NT2/D1 (cell line): ENCODE measurements at regions not wholly inside any gene's neighbourhood (a gene's known extent, or its start where the extent isn't known, plus 50 kb on each side); places are given as distances from the start of the nearest gene placed in this dataset.

Experiments
- YY1 ChIP-seq: IDR thresholded peaks from 2 replicates; pipeline ENCODE4 v1.6.1; 2011; ENCODE audit not compliant: insufficient read length, insufficient read depth
- ZNF274 ChIP-seq: IDR thresholded peaks from 2 replicates; pipeline ENCODE4 v1.6.1; 2011; ENCODE audit warnings: mild to moderate bottlenecking, low read depth, low read length

GRCh38 chr2:66331176-66331575 lies 103.7 kb upstream of the MEIS1 start:
- TF ChIP-seq YY1 (no peak), ZNF274 (no peak)
